UCSD-AML1 (cell line): ENCODE measurements at regions not wholly inside any gene's neighbourhood (a gene's known extent, or its start where the extent isn't known, plus 50 kb on each side); places are given as distances from the start of the nearest gene placed in this dataset.
"Not testable (repeated sequence)": the region's sequence is repeated elsewhere in the genome, so short reads cannot be mapped to it uniquely, and the experiment has no call there.

ENCODE experiments used
- DNase-seq: peaks from one replicate; lab custom pipeline; 2025; ENCODE audit not compliant: unreplicated experiment; lab: John Stamatoyannopoulos, UW

- DNase-seq = no peak
These were observed 181.6 kb upstream of the VLDLR start for GRCh38 chr9:2439957-2440356.

DNA sequence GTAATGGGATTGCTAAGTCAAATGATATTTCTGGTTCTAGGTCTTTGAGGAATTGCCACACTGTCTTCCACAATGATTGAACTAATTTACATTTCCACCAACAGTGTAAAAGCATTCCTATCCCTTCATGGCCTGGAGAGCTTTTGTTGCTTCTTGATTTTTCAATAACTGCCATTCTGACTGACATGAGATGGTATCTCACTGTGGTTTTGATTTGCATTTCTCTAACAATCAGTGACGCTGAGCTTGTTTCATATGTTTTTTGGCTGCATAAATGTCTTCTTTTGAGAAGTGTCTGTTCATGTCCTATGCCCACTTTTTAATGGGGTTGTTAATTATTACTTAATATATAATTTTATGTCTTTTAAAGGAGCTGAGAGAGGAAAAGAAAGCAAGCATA lies 177.7 kb upstream of the VLDLR start:
- not testable (repeated sequence) for DNase-seq

GRCh38 chr9:2448193-2448738 lies 173.3 kb upstream of the VLDLR start:
- no peak for DNase-seq

DNA sequence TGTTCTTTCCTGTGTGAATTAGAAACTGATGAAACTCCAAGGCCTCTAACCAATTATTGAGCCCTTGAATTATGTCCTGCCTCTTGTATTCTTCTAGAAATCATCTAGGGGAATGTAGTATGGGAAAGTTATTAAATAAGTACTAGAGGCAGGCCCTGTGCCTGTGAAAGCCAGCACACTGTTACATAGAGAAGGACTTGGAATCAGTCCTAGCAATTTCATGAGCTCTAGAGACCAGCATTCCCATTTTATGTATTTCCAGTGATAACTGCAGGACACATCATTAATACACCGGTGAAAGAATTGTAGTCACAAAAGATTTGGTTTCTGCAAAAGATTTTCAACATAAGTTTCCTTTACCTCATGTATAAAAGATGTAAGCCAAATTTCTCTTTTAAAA lies 168.5 kb upstream of the VLDLR start:
- no peak for DNase-seq

DNA sequence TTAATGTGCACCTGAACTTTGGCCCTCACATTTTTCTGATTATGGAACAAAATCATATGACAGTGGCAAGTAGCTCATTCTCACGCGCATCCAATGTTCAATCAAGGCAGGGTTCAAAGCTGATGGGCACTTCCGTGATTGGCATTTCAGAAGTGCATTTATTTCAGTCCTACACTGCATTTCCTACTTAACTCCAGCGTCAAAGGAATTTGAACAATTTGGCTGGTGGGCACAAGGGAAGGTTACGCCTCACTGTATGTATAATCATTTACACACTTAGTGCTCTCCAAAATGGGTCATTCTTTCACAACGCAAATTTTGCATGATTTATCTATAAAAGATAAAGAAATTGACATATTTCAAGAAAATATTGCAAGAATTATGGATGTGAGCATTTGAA lies 167.9 kb upstream of the VLDLR start:
- DNase-seq = no peak

DNA sequence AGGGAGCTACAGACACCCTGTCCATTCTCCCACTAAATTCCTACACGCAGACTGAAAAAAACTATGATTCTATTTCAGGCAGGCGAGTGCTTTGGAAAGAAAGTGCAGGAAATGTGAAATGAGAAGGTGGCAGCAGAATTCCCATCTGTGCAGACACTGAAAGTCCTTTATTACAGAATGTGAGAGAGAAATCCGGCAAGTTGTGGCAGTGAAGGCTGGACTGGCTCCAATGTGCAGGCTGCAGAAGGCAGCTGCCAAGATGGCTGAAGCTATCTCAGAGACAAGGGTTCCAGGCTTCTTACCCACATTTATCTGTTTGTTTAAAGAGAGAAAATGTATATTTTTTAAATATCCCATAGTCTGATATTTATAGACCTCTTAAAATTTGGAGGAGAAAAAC lies 161.8 kb upstream of the VLDLR start:
- no peak for DNase-seq

GRCh38 chr9:2461892-2462291 lies 159.7 kb upstream of the VLDLR start:
- DNase-seq = no peak

DNA sequence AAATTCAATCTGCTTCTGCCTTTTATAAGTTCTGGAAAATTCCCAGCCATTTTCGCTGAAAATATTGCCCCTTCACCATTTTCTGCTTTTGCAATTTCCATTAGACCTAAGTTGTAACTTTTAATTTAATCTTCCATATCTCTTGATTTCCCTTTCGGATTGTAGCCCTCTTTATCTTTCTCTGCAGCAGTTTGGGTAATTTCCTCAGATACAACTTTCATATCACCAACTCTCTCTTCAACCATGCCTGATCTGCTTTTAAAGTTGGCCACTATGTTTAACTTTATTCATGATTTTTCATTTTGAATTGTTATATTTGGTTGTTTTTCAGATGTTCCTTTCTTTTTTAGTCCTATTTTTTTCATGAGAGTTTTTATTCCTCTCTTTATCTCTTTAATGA lies 157.0 kb upstream of the VLDLR start:
- DNase-seq = no peak

GRCh38 chr9:2465516-2465915 lies 156.1 kb upstream of the VLDLR start:
- DNase-seq = no peak

GRCh38 chr9:2465921-2466460 lies 155.6 kb upstream of the VLDLR start:
- no peak for DNase-seq

DNA sequence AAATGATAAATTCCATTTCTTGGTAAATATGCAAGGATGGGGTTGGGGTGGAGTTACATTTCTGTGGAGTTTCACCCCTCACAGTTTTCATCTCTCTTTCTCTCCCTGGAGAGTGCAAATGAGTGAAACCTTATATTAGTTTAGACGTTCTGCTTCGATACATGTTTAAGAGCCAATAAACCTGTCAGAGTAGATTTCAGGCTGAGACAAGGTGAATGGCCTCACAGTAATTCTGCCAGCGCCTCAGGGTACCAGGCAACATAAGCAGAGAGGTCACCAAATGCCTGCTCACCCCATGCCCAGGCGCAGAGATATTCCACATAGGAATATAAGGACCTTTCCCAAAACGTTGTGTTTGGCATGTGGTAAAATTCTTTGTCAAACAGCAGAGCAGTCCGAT lies 154.9 kb upstream of the VLDLR start:
- no peak for DNase-seq

DNA sequence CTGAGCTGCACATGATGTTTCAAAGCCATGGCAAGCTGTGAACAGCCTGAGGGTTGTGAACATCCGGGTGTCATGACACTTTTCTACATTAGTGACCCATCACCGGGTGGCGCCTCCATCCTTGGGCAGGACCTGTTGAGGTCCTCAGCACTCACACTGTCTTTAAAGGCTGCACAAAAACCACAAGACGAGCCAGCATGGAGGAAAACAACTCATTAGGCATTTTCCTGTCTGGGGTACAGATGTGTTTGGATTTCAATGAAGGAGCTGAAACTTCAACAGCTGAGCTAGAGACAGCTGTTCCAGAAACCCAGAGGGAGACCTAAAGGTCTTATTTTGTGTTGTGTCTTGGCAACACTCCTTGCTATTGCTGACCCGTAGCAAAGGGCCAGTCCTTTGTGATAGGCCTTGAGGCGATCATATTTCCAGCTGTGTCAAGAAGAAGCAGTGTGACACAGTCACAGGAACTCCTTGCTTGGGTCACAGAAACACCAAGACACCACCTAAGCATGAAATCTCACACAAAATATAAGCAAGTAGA lies 151.8 kb upstream of the VLDLR start:
- no peak for DNase-seq

DNA sequence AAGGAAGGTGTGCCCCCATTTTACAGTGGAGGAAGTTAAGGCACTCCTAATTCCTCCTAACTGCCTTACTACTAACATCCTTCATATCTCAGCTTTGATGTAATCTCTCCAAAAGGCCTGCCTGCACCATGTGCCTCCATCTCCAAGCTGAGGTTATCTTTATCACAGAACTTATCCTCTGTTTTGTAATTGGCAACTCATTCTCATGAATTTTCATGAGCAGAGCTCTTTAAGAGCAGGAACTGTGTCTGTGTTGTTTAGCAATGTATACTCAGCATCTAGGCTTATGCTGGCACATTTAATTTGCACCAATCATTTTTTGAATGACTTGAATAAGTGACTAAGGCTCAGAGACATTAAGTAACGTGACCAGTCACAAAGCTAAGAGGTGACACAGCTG lies 147.9 kb upstream of the VLDLR start:
- no peak for DNase-seq

- DNase-seq = no peak
These were observed 143.8 kb upstream of the VLDLR start for GRCh38 chr9:2477755-2478154.

GRCh38 chr9:2478421-2478820 lies 143.2 kb upstream of the VLDLR start:
- no peak for DNase-seq

DNA sequence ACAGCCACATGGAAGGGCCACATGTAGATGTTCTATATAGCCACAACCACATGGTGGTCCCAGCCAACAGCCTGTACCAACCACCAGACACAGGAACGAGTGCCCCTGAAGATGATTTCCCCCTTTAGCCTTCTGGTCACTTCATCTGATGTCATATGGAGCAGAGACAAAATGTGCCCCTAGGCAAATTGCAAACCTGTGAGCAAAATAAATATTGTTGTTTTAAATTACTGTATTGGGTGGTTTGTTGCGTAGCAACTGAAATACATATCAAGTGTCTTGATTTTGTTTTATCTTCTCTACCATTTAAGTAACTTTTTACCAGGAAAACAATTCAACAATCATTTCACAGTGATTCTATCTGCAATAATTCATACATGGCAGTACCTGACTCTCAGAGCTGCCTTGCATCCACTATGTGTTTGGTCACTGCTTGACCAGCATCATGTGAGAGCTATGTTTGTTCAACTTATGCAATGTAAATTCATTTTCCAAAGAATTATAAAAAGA lies 142.5 kb upstream of the VLDLR start:
- DNase-seq = no peak

- no peak for DNase-seq
These were observed 141.2 kb upstream of the VLDLR start for GRCh38 chr9:2480255-2480837.

GRCh38 chr9:2481216-2481615 lies 140.4 kb upstream of the VLDLR start:
- DNase-seq = no peak

DNA sequence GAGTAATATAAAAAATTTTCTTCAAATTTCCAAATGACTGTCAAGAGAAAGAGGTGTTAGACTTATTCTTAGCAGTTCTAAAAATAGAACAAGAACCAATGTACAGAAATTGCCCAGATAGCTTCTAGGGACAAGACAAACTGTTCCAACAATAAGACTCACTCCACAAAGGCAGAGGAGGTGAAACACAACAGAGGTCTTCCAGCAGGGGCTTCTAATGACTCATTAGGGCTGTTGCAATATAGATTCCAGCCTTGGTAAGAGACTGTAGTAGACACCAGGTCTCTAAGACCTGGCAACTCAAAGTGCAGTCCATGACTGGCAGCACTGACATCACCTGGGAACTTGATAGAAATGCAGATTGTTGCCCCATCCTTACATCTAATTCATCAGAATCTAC lies 134.6 kb upstream of the VLDLR start:
- DNase-seq = no peak

DNA sequence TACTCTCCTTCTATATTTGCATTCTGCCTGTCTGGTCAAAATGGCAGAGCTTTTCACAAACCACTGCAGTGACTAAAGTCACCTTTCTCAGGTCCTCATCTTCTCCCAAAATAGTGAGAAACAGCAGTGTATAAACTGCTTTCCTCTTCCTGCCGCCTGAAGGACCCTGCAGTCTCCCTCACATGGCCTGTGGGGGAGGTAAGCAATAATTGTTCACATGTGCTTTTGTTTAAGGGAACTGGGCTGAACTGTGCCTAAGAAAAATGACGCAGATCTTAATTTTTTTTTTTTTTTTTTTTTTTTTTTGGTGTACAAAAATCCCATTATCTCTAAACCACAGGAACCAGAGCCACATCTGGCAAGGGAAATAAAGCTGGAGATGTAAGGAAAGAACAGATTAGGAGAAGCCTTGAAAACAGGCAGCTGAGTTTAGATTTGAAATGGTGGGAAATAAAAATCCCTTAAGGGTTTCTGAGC lies 131.7 kb upstream of the VLDLR start:
- no peak for DNase-seq

DNA sequence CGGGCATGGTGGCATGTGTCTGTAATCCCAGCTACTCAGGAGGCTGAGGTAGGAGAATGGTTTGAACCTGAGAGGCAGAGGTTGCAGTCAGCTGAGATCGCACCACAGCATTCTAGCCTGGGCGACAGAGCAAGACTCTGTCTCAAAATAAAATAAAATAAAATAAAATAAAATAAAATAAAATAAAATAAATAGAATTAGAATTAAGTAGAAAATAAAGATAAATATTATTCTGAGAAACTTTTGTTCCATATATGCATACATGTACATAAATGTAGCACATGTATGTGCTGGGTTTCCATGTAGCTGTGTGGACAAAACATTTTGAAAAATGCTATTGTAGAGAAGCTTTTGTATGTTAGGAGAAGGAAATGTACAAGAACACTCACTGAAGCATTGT lies 129.4 kb upstream of the VLDLR start:
- no peak for DNase-seq

DNA sequence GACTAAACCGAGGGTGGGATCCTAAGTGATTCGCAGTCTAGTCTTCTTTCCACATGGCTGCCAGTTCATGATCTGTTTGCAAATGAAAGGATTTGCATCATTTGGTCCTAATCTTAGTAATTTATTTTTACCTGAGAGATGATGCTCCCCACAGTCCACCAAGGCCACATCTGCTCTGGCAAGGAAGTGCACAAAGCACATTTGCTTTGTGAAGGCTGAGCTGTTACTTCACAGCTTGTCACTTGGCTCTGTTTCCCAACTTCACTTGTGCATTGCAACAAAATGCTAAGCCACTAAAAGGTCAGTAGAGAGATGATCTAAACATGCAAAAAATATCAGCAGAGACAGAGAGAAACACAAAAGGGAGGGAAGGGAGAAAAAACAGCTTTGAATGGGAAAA lies 128.5 kb upstream of the VLDLR start:
- no peak for DNase-seq

- no peak for DNase-seq
These were observed 128.1 kb upstream of the VLDLR start for GRCh38 chr9:2493529-2493928.
